Nephron (organoid): ENCODE measurements at regions not wholly inside any gene's neighbourhood (a gene's known extent, or its start where the extent isn't known, plus 50 kb on each side); places are given as distances from the start of the nearest gene placed in this dataset.

Source experiments
- H3K27ac Mint-ChIP-seq, 3 experiments: 2 replicates each; pipeline ENCODE4 v1.8.0; 2020; ENCODE audit warnings: mixed read lengths in 3 of 3, mild to moderate bottlenecking in 2 of 3, moderate library complexity in 1 of 3
- H3K27me3 Mint-ChIP-seq: 2 replicates; pipeline ENCODE4 v1.8.0; 2021; ENCODE audit warnings: low read depth, mild to moderate bottlenecking, moderate library complexity, mixed read lengths
- H3K36me3 Mint-ChIP-seq: 2 replicates; pipeline ENCODE4 v1.8.0; 2020; ENCODE audit warnings: low read depth, mixed read lengths
- H3K4me1 Mint-ChIP-seq: 2 replicates; pipeline ENCODE4 v1.8.0; 2020; ENCODE audit warnings: mixed read lengths
- H3K4me3 Mint-ChIP-seq, 3 experiments: 2 replicates each; pipeline ENCODE4 v1.8.0; 2020; ENCODE audit warnings: mild to moderate bottlenecking in 3 of 3, mixed read lengths in 3 of 3, moderate library complexity in 2 of 3
- H3K9me3 Mint-ChIP-seq: 2 replicates; pipeline ENCODE4 v1.8.0; 2020; ENCODE audit warnings: mixed read lengths
- CTCF ChIP-seq, 3 experiments: fragments of 200-600 bp; sonication (generic); IDR thresholded peaks; one replicate each; pipeline ENCODE4 v1.5.0; 2021; ENCODE audit warnings: antibody characterized with exemption in 3 of 3; ENCODE audit not compliant: unreplicated experiment in 3 of 3

- Mint-ChIP-seq H3K4me1 (peaks cover 10% of the 10 kb centered on the region), H3K4me3 (no peak overlapping the region), H3K27me3 (peaks cover 4% of the 10 kb centered on the region)
Measured at GRCh38 chr12:127590868-127591267, 676.1 kb upstream of the TMEM132C start.

DNA sequence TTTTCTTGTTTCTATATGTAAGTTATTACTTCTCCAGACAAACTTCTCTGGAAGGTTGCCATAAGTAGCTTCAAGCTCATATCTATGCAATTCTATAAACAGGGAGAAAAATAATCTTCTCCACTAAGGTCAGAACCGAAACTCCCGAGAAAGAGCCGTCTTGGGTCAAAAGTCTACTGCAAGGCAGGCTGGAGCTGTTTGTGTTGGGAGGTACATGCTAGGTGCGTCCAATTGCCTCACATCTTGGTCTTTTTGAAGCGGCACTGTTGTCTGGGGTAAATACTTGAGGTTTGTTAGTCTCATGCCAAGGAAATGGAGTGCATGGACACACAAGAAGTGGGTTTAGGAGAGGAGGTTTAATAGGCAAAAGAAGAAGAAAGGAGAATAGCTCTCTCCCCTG, 674.7 kb upstream of the TMEM132C start:
- no peak overlapping the region for H3K27ac Mint-ChIP-seq
- H3K9me3 Mint-ChIP-seq = no peaks in the 10 kb centered on the region
- no peaks in the 10 kb centered on the region for H3K36me3 Mint-ChIP-seq
- peaks cover 4% of the 10 kb centered on the region for H3K27me3 Mint-ChIP-seq
- H3K4me1 Mint-ChIP-seq = peaks cover 10% of the 10 kb centered on the region
- H3K4me3 Mint-ChIP-seq = no peak overlapping the region
- TF ChIP-seq CTCF (IDR thresholded peaks at IDR 0.05; ENCODE audit: unreplicated experiment in 3 of 3) = no peak

More at GRCh38 chr12:127590868-127591267, 676.1 kb upstream of the TMEM132C start:
- Mint-ChIP-seq H3K36me3 (no peaks in the 10 kb centered on the region), H3K9me3 (no peaks in the 10 kb centered on the region), H3K27ac (no peak overlapping the region)
- no peak for TF ChIP-seq CTCF (IDR thresholded peaks at IDR 0.05; ENCODE audit: unreplicated experiment in 3 of 3)

DNA sequence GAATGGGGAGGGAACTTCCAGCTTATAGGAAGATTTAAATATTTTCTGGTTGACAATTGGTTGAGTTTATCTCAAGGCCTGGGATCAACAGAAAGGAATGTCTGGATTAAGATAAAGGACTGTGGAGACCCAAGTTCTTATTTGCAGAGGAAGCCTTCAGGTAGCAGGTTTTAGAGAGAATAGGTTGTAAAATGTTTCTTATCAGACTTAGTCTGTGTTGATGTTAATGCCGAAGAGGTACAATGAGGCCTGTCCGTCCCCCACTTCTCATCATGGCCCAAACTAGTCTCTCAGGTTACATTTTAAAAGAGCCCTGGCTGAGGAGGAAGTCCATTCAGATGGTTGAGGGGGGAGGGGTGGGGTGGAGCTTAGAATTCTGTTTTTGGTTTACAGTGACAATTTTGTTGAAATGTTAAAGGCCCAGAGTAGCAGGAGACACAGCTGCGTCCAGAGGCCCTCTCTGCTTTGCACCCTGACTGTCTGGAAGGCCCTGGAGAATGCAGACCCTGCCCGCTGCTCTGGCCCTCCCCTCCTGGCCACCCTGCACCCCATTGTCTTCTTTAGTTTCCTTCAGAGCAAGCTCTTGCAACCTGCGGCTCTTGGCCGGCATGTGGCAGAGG, 672.5 kb upstream of the TMEM132C start:
- peaks cover 5% of the 10 kb centered on the region for H3K4me1 Mint-ChIP-seq
- H3K27ac Mint-ChIP-seq = no peak overlapping the region
- H3K27me3 Mint-ChIP-seq = no peaks in the 10 kb centered on the region
- H3K9me3 Mint-ChIP-seq = no peaks in the 10 kb centered on the region
- TF ChIP-seq CTCF (IDR thresholded peaks at IDR 0.05; ENCODE audit: unreplicated experiment in 3 of 3) = no peak
- no peaks in the 10 kb centered on the region for H3K36me3 Mint-ChIP-seq
- H3K4me3 Mint-ChIP-seq = no peak overlapping the region

- Mint-ChIP-seq H3K4me1 (peaks cover 5% of the 10 kb centered on the region), H3K4me3 (no peak overlapping the region), H3K27ac (no peak overlapping the region), H3K9me3 (no peaks in the 10 kb centered on the region), H3K36me3 (no peaks in the 10 kb centered on the region), H3K27me3 (no peaks in the 10 kb centered on the region)
- TF ChIP-seq CTCF (IDR thresholded peaks at IDR 0.05; ENCODE audit: unreplicated experiment in 3 of 3) = no peak
Measured at GRCh38 chr12:127595506-127595905, 671.5 kb upstream of the TMEM132C start.

GRCh38 chr12:127596891-127597290, 670.1 kb upstream of the TMEM132C start:
- Mint-ChIP-seq H3K9me3 (no peaks in the 10 kb centered on the region), H3K36me3 (no peaks in the 10 kb centered on the region), H3K4me3 (no peak overlapping the region), H3K27ac (no peak overlapping the region), H3K4me1 (peaks cover 5% of the 10 kb centered on the region), H3K27me3 (no peaks in the 10 kb centered on the region)
- no peak for TF ChIP-seq CTCF (IDR thresholded peaks at IDR 0.05; ENCODE audit: unreplicated experiment in 3 of 3)

GRCh38 chr12:127599436-127599835, 667.5 kb upstream of the TMEM132C start:
- no peak for TF ChIP-seq CTCF (IDR thresholded peaks at IDR 0.05; ENCODE audit: unreplicated experiment in 3 of 3)
- Mint-ChIP-seq H3K36me3 (no peaks in the 10 kb centered on the region), H3K4me3 (no peak overlapping the region), H3K4me1 (no peaks in the 10 kb centered on the region), H3K27ac (no peak overlapping the region), H3K9me3 (no peaks in the 10 kb centered on the region), H3K27me3 (peaks cover 5% of the 10 kb centered on the region)
